ENCODE measurements at regions not wholly inside any gene's neighbourhood (a gene's known extent, or its start where the extent isn't known, plus 50 kb on each side); places are given as distances from the start of the nearest gene placed in this dataset.

GRCh38 chr3:69688400-69688799, 50.9 kb upstream of the MITF start:
- intact Hi-C loops (cut with micrococcal nuclease; ENCODE audit: unreplicated experiment), result no loop called here
- Histone ChIP-seq H3K9me3 (ENCODE audit: insufficient read depth, low read depth) (no peaks in the 10 kb centered on the region), H2AFZ (no peak overlapping the region), H3K36me3 (ENCODE audit: low read depth) (no peaks in the 10 kb centered on the region), H3K4me2 (no peak overlapping the region), H3K4me1 (replicated peaks; ENCODE audit: insufficient read depth) (no peaks in the 10 kb centered on the region), H3K4me3 (no peak overlapping the region), H4K20me1 (ENCODE audit: insufficient read depth) (no peaks in the 10 kb centered on the region), H3F3A (ENCODE audit: insufficient read depth, low read depth) (no peaks in the 10 kb centered on the region), H3K79me2 (ENCODE audit: low read depth) (no peaks in the 10 kb centered on the region), H3K27me3 (ENCODE audit: insufficient read depth, low read depth) (no peaks in the 10 kb centered on the region), H3K27ac (no peak overlapping the region), H3K9me2 (ENCODE audit: insufficient read depth) (no peaks in the 10 kb centered on the region)
- ChIA-PET POLR2A (ENCODE audit: unreplicated experiment) (no interaction called here), CTCF (no interaction called here)
- TF ChIP-seq EZH2 (IDR thresholded peaks at IDR 0.05; ENCODE audit: low read depth) (no peak), CTCF (conservative IDR thresholded peaks at IDR 0.05) (no peak)
- DNase-seq, result no peak
- BruUV-seq (replicated peaks), result no TSS peak

DNA sequence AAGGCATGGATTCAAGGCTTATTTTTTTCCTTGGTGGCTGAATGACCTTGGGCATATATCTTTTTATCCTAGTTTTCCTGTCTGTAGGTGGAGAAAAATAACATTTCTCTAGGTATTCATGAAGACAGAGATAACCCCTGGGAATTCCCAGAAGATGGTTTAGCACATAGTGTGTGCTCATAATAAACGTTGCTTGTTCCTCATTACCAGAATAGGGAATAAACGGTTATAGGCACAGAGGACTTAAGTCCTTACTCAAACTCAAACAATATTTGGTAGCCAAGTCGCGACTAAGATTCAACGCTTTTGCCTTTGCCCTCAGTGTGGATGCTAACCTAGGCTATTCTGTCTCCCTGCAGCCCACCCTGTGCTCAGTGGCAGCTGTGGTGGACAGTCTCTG, 51.6 kb upstream of the MITF start:
- Histone ChIP-seq H3F3A (ENCODE audit: insufficient read depth, low read depth) (0 out of 2 replicates have a peak, but pooled peaks cover 3% of the 10 kb centered on the region), H3K9me2 (ENCODE audit: insufficient read depth) (no peaks in the 10 kb centered on the region), H3K4me1 (replicated peaks; ENCODE audit: insufficient read depth) (no peaks in the 10 kb centered on the region), H3K4me3 (no peak overlapping the region), H3K79me2 (ENCODE audit: low read depth) (no peaks in the 10 kb centered on the region), H3K4me2 (no peak overlapping the region), H3K27ac (no peak overlapping the region), H3K36me3 (ENCODE audit: low read depth) (no peaks in the 10 kb centered on the region), H3K27me3 (ENCODE audit: insufficient read depth, low read depth) (no peaks in the 10 kb centered on the region), H2AFZ (no peak overlapping the region), H3K9me3 (ENCODE audit: insufficient read depth, low read depth) (no peaks in the 10 kb centered on the region), H4K20me1 (ENCODE audit: insufficient read depth) (no peaks in the 10 kb centered on the region)
- intact Hi-C loops (cut with micrococcal nuclease; ENCODE audit: unreplicated experiment), result no loop called here
- ChIA-PET POLR2A (ENCODE audit: unreplicated experiment) (no interaction called here), CTCF (no interaction called here)
- no TSS peak for BruUV-seq (replicated peaks)
- DNase-seq, result no peak
- TF ChIP-seq EZH2 (IDR thresholded peaks at IDR 0.05; ENCODE audit: low read depth) (no peak), CTCF (conservative IDR thresholded peaks at IDR 0.05) (no peak)

DNA sequence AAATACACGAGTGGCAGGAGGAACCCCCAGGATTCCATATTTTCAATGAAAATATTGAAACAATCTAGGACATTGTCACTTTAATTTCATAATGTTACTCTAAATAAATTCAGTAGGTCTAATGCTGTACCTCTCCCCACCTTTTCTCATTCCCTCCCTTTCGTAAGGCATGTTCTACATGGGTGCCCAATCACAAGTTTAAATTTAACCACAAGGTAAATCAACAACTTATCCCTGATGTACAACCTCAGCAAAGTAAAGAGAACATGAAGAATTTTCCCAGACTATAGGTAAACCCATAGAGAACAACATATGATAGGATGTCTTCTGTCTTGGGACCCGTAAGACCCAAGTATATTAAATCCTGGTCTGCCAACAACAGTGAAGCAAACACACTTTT, 53.2 kb upstream of the MITF start:
- CTCF ChIA-PET, result no interaction called here
- Histone ChIP-seq H2AFZ (no peak overlapping the region), H3K9me3 (ENCODE audit: insufficient read depth, low read depth) (no peaks in the 10 kb centered on the region), H3K27ac (no peak overlapping the region), H3K79me2 (ENCODE audit: low read depth) (no peaks in the 10 kb centered on the region), H3K36me3 (ENCODE audit: low read depth) (no peaks in the 10 kb centered on the region), H3K4me2 (no peak overlapping the region), H3K4me1 (replicated peaks; ENCODE audit: insufficient read depth) (no peaks in the 10 kb centered on the region), H3K27me3 (ENCODE audit: insufficient read depth, low read depth) (no peaks in the 10 kb centered on the region), H3F3A (ENCODE audit: insufficient read depth, low read depth) (0 out of 2 replicates have a peak, but pooled peaks cover 3% of the 10 kb centered on the region), H4K20me1 (ENCODE audit: insufficient read depth) (no peaks in the 10 kb centered on the region), H3K4me3 (no peak overlapping the region), H3K9me2 (ENCODE audit: insufficient read depth) (no peaks in the 10 kb centered on the region)
- intact Hi-C loops (cut with micrococcal nuclease; ENCODE audit: unreplicated experiment), result no loop called here
- POLR2A ChIA-PET (ENCODE audit: unreplicated experiment), result no interaction called here
- DNase-seq, result no peak
- TF ChIP-seq CTCF (conservative IDR thresholded peaks at IDR 0.05) (no peak), EZH2 (IDR thresholded peaks at IDR 0.05; ENCODE audit: low read depth) (no peak)
- no TSS peak for BruUV-seq (replicated peaks)
